ENCODE measurements at regions not wholly inside any gene's neighbourhood (a gene's known extent, or its start where the extent isn't known, plus 50 kb on each side); places are given as distances from the start of the nearest gene placed in this dataset.

GRCh38 chr4:185994750-185995149 lies 74.2 kb upstream of the TLR3 start:
- no peak for TF ChIP-seq CTCF (IDR thresholded peaks at IDR 0.05)
- TF ChIP-seq POLR2A (IDR thresholded peaks at IDR 0.05), result no peak

Measured in body of pancreas (tissue), 4 donors.